HepG2 (cell line): ENCODE measurements at regions not wholly inside any gene's neighbourhood (a gene's known extent, or its start where the extent isn't known, plus 50 kb on each side); places are given as distances from the start of the nearest gene placed in this dataset.

Source experiments
- ATAC-seq: fragments of 200-7000 bp; cut with Tn5 transposase; 3 replicates; pipeline ENCODE4 v1.9.1; 2020; ENCODE audit warnings: mild to moderate bottlenecking, moderate library complexity
- BruUV-seq: library from RNA; stranded (reverse); fragments of 400-500 nt; replicated peaks from 2 replicates; lab custom pipeline; 2021; lab: Mats Ljungman, UMichigan
- CTCF ChIA-PET: fragments of 300-600 bp; formaldehyde crosslinking; extraction: SDS; loops from one replicate; lab custom pipeline; 2021; ENCODE audit warnings: low total read pairs, inconsistent platforms, low intra/inter-chr PET ratio; lab: Yijun Ruan, JAX
- POLR2A ChIA-PET: fragments of 350-600 bp; sonication (Branson Sonifier 250); formaldehyde crosslinking; loops from one replicate; lab custom pipeline; 2020; ENCODE audit warnings: antibody characterized with exemption, inconsistent platforms; lab: Yijun Ruan, JAX
- DNase-seq: peaks from one replicate; pipeline ENCODE4 v3.0.0-alpha.2; 2015; ENCODE audit warnings: low spot score
- FAIRE-seq: peaks from 3 replicates; lab custom pipeline; 2011; peaks lifted over from hg19 to GRCh38; lab: Jason Lieb, UNC
- H2AFZ ChIP-seq: one replicate; pipeline ENCODE4 v1.6.1; 2011; ENCODE audit warnings: low read length, inconsistent platforms
- H3K27ac ChIP-seq: fragments of 300-600 bp; 3 replicates; pipeline ENCODE4 v1.8.0; 2011; ENCODE audit warnings: mixed run types, mild to moderate bottlenecking, mixed read lengths, low read length, inconsistent platforms; ENCODE audit not compliant: insufficient read depth; ENCODE audit errors: extremely low read length
- H3K27me3 ChIP-seq, 2 experiments: fragments of 200-600 bp in 1 of 2; 2 replicates in 1 of 2; 3 replicates in 1 of 2; pipeline versions ENCODE4 v1.6.0 to v1.8.0; 2011; ENCODE audit warnings: low read length in 2 of 2, mild to moderate bottlenecking in 2 of 2, moderate library complexity in 2 of 2, inconsistent platforms in 1 of 2; ENCODE audit not compliant: insufficient read depth in 2 of 2, control insufficient read depth in 1 of 2
- H3K36me3 ChIP-seq, 2 experiments: fragments of 200-600 bp in 1 of 2; replicated peaks in 1 of 2; 2 replicates in 1 of 2; 3 replicates in 1 of 2; pipeline versions ENCODE4 v1.5.1 to v1.8.0; 2011; ENCODE audit warnings: low read length in 2 of 2, inconsistent platforms in 1 of 2; ENCODE audit not compliant: insufficient read depth in 2 of 2, control insufficient read depth in 1 of 2
- H3K4me1 ChIP-seq: 2 replicates; pipeline ENCODE4 v1.5.1; 2012; ENCODE audit warnings: low read length, inconsistent platforms; ENCODE audit not compliant: insufficient read depth
- H3K4me2 ChIP-seq: 2 replicates; pipeline ENCODE4 v1.6.0; 2011; ENCODE audit warnings: low read depth, low read length, inconsistent platforms
- H3K4me3 ChIP-seq, 3 experiments: fragments of 200-600 bp in 1 of 3; sonication (generic), shearing (Covaris generic) in 1 of 3; replicated peaks in 1 of 3; 2 replicates each; pipeline ENCODE4 v1.5.1; 2011 to 2016; ENCODE audit warnings: low read length in 3 of 3, inconsistent platforms in 2 of 3, low read depth in 2 of 3, mild to moderate bottlenecking in 2 of 3, control low read depth in 1 of 3, mixed read lengths in 1 of 3; ENCODE audit not compliant: insufficient read depth in 1 of 3
- H3K79me2 ChIP-seq: one replicate; pipeline ENCODE4 v1.6.1; 2011; ENCODE audit warnings: low read length, inconsistent platforms; ENCODE audit not compliant: insufficient read depth
- H3K9ac ChIP-seq: 2 replicates; pipeline ENCODE4 v1.6.0; 2011; ENCODE audit warnings: mild to moderate bottlenecking, low read depth, low read length, inconsistent platforms; ENCODE audit not compliant: insufficient read depth
- H3K9me3 ChIP-seq: 2 replicates; pipeline ENCODE4 v1.5.1; 2012; ENCODE audit warnings: mild to moderate bottlenecking, low read length
- H4K20me1 ChIP-seq: 2 replicates; pipeline ENCODE4 v1.6.0; 2011; ENCODE audit warnings: inconsistent platforms, mild to moderate bottlenecking, low read length, moderate library complexity; ENCODE audit not compliant: insufficient read depth
- BATF2 ChIP-seq: sonication (generic); formaldehyde crosslinking; IDR thresholded peaks from 2 replicates; pipeline ENCODE4 v1.8.0; 2022; ENCODE audit warnings: mild to moderate bottlenecking, missing genetic modification reagents, moderate library complexity
- HDAC6 ChIP-seq: fragments of 200-600 bp; sonication (generic); IDR thresholded peaks from 2 replicates; pipeline ENCODE4 v1.7.0; 2017; ENCODE audit warnings: mild to moderate bottlenecking, antibody characterized with exemption, low read length, low read depth
- MXD3 ChIP-seq: IDR thresholded peaks from 2 replicates; pipeline ENCODE4 v1.6.1; 2016; ENCODE audit warnings: mild to moderate bottlenecking, missing biosample characterization, missing genetic modification reagents
- NR1H2 ChIP-seq: sonication (generic); formaldehyde crosslinking; IDR thresholded peaks from 2 replicates; pipeline ENCODE4 v1.8.1; 2022; ENCODE audit warnings: low read depth, missing genetic modification reagents, borderline replicate concordance
- WGBS: methylation state at CpG from one replicate; pipeline ENCODE4 v1.1.6; 2017; ENCODE audit warnings: low lambda C conversion rate; 5-methylcytosine and 5-hydroxymethylcytosine counted together
- in situ Hi-C: cut with HindIII; loops from 2 replicates; pipeline ENCODE4 v1.10.0; 2017; ENCODE audit warnings: low pct_unique_long_range_greater_than_20kb; ENCODE audit not compliant: extremely low pct_ligation_motif_present
- intact Hi-C: fragments of 100-400 bp; cut with micrococcal nuclease; formaldehyde crosslinking; loops from one replicate; pipeline ENCODE4 v1.10.0; 2022; ENCODE audit not compliant: unreplicated experiment
- TF ChIP-seq, protein P1 (sequence below): sonication (generic); formaldehyde crosslinking; IDR thresholded peaks from 2 replicates; pipeline ENCODE4 v1.9.0; 2021; ENCODE audit warnings: missing genetic modification reagents, borderline replicate concordance
- TF ChIP-seq, protein P2 (sequence below): sonication (generic); formaldehyde crosslinking; IDR thresholded peaks from 2 replicates; pipeline ENCODE4 v1.4.0; 2020; ENCODE audit warnings: missing genetic modification reagents
- TF ChIP-seq, protein P3 (sequence below): sonication (generic); formaldehyde crosslinking; IDR thresholded peaks from 2 replicates; pipeline ENCODE4 v1.5.1; 2020; ENCODE audit warnings: missing genetic modification reagents, mild to moderate bottlenecking, borderline replicate concordance
- TF ChIP-seq, protein P4 (sequence below): sonication (generic); formaldehyde crosslinking; IDR thresholded peaks from 2 replicates; pipeline ENCODE4 v1.4.0; 2020; ENCODE audit warnings: mild to moderate bottlenecking, missing genetic modification reagents

- Histone ChIP-seq H4K20me1 (no peaks in the 10 kb centered on the region), H3K27me3 (0 out of 5 replicates have a peak, but pooled peaks cover 0 to 3% of the 10 kb centered on the region in 2 experiments), H3K4me3 (no peak overlapping the region), H3K27ac (no peak overlapping the region), H3K79me2 (no peaks in the 10 kb centered on the region), H3K4me2 (no peak overlapping the region), H3K4me1 (no peaks in the 10 kb centered on the region), H3K36me3 (no peaks in the 10 kb centered on the region), H2AFZ (no peak overlapping the region), H3K9me3 (no peaks in the 10 kb centered on the region), H3K9ac (no peak overlapping the region)
- WGBS, result 3% methylated on average over 2 of the region's 2 CpGs
- no TSS peak for BruUV-seq
- intact Hi-C loops, result no loop called here
- CTCF ChIA-PET, result no interaction called here
- ATAC-seq (no peak), FAIRE-seq (no peak), DNase-seq (no peak)
- in situ Hi-C loops, result no loop called here
- TF ChIP-seq, protein P1, sequence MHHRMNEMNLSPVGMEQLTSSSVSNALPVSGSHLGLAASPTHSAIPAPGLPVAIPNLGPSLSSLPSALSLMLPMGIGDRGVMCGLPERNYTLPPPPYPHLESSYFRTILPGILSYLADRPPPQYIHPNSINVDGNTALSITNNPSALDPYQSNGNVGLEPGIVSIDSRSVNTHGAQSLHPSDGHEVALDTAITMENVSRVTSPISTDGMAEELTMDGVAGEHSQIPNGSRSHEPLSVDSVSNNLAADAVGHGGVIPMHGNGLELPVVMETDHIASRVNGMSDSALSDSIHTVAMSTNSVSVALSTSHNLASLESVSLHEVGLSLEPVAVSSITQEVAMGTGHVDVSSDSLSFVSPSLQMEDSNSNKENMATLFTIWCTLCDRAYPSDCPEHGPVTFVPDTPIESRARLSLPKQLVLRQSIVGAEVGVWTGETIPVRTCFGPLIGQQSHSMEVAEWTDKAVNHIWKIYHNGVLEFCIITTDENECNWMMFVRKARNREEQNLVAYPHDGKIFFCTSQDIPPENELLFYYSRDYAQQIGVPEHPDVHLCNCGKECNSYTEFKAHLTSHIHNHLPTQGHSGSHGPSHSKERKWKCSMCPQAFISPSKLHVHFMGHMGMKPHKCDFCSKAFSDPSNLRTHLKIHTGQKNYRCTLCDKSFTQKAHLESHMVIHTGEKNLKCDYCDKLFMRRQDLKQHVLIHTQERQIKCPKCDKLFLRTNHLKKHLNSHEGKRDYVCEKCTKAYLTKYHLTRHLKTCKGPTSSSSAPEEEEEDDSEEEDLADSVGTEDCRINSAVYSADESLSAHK (CRISPR knock-in tag), result no peak
- POLR2A ChIA-PET, result no interaction called here
Measured at GRCh38 chr18:60503199-60503598, 130.6 kb upstream of the MC4R start.

- no peaks in the 10 kb centered on the region for H3K79me2 ChIP-seq
- in situ Hi-C loops, result no loop called here
- H4K20me1 ChIP-seq, result no peaks in the 10 kb centered on the region
- 0% methylated on average over 1 of the region's 1 CpG for WGBS
- no peaks in the 10 kb centered on the region for H3K9me3 ChIP-seq
- no peak for FAIRE-seq
- no peak overlapping the region for H3K4me2 ChIP-seq
- no peak overlapping the region for H3K4me3 ChIP-seq
- H3K27ac ChIP-seq, result no peak overlapping the region
- H3K9ac ChIP-seq, result no peak overlapping the region
- intact Hi-C loops, result no loop called here
- CTCF ChIA-PET, result no interaction called here
- H3K4me1 ChIP-seq, result no peaks in the 10 kb centered on the region
- H2AFZ ChIP-seq, result no peak overlapping the region
- POLR2A ChIA-PET, result no interaction called here
- H3K27me3 ChIP-seq, result no peaks in the 10 kb centered on the region
- DNase-seq, result no peak
- ATAC-seq, result no peak
- BruUV-seq, result no TSS peak
- H3K36me3 ChIP-seq, result no peaks in the 10 kb centered on the region
- no peak for TF ChIP-seq HDAC6
- TF ChIP-seq, protein P2, sequence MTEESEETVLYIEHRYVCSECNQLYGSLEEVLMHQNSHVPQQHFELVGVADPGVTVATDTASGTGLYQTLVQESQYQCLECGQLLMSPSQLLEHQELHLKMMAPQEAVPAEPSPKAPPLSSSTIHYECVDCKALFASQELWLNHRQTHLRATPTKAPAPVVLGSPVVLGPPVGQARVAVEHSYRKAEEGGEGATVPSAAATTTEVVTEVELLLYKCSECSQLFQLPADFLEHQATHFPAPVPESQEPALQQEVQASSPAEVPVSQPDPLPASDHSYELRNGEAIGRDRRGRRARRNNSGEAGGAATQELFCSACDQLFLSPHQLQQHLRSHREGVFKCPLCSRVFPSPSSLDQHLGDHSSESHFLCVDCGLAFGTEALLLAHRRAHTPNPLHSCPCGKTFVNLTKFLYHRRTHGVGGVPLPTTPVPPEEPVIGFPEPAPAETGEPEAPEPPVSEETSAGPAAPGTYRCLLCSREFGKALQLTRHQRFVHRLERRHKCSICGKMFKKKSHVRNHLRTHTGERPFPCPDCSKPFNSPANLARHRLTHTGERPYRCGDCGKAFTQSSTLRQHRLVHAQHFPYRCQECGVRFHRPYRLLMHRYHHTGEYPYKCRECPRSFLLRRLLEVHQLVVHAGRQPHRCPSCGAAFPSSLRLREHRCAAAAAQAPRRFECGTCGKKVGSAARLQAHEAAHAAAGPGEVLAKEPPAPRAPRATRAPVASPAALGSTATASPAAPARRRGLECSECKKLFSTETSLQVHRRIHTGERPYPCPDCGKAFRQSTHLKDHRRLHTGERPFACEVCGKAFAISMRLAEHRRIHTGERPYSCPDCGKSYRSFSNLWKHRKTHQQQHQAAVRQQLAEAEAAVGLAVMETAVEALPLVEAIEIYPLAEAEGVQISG (CRISPR knock-in tag), result no peak
- no peak for TF ChIP-seq BATF2 (CRISPR knock-in tag)
- no peak for TF ChIP-seq MXD3 (CRISPR knock-in tag)
- TF ChIP-seq, protein P3, sequence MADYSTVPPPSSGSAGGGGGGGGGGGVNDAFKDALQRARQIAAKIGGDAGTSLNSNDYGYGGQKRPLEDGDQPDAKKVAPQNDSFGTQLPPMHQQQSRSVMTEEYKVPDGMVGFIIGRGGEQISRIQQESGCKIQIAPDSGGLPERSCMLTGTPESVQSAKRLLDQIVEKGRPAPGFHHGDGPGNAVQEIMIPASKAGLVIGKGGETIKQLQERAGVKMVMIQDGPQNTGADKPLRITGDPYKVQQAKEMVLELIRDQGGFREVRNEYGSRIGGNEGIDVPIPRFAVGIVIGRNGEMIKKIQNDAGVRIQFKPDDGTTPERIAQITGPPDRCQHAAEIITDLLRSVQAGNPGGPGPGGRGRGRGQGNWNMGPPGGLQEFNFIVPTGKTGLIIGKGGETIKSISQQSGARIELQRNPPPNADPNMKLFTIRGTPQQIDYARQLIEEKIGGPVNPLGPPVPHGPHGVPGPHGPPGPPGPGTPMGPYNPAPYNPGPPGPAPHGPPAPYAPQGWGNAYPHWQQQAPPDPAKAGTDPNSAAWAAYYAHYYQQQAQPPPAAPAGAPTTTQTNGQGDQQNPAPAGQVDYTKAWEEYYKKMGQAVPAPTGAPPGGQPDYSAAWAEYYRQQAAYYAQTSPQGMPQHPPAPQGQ (CRISPR knock-in tag), result no peak
- no peak for TF ChIP-seq NR1H2 (CRISPR knock-in tag)
- TF ChIP-seq, protein P4, sequence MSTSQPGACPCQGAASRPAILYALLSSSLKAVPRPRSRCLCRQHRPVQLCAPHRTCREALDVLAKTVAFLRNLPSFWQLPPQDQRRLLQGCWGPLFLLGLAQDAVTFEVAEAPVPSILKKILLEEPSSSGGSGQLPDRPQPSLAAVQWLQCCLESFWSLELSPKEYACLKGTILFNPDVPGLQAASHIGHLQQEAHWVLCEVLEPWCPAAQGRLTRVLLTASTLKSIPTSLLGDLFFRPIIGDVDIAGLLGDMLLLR (CRISPR knock-in tag), result no peak
Measured at GRCh38 chr18:60506190-60506589, 133.6 kb upstream of the MC4R start.
